ENCODE measurements at regions not wholly inside any gene's neighbourhood (a gene's known extent, or its start where the extent isn't known, plus 50 kb on each side); places are given as distances from the start of the nearest gene placed in this dataset.

DNA sequence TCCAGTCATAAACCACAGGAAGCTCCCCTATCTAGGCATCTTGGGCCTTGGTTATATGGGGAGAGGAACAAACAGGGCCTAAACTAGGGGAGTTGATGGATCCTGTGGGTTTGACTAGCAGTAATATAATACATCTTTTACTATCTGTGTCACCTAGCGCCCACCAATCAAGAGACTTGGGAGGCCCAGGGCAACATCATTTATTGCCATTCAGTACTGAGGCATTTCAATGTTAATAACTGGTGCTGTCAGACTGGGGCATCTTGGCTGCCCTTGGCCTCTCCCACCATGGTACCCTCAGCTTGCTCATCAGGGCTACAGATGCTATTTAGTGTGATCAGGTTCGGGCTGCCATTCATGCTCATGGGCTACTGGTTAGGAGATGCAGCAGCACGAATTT is 320.7 kb downstream of the MYCN start:
- DNase-seq (ENCODE audit: low read depth, low spot score), result no peak

- DNase-seq (ENCODE audit: low read depth, low spot score), result no peak
Measured at GRCh38 chr2:16260041-16260830, 319.9 kb downstream of the MYCN start.

DNA sequence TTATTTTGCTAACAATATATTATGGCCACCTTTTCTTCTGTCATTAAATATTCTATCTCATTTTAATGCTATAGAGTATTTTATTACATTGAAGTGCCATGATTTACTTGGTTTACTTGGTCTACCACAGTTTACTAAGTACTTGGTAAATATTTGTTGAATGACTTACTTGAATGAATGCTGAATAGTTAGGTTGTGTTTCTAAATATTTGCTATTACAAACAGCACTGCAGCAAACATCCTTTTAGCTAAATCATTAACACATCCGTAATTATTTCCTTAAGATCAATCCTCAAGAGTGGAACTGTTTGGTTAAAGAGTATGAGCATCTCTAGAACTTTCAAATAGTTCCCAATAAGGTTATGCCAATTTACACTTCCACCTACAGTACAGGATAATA is 318.7 kb downstream of the MYCN start:
- no peak for DNase-seq (ENCODE audit: low read depth, low spot score)

DNA sequence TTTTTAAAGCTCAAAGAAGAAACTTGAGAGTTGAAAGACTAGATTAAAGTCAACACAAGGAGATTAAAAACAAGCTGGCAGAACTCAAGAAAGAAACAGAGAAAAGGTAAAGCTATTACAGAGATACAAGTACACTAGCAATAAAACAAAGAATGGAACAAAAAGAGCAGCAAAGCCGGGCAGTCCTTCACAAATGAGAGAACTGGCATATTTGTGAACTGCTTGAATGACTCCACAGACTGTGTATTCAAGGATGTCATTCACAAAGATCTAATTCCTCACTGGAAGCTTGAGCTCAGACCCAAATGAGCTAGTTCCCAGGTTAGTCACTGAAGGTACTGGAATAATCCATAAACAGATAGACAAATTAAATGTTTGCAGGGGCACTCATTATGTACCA is 318.0 kb downstream of the MYCN start:
- no peak for DNase-seq (ENCODE audit: low read depth, low spot score)

- no peak for DNase-seq (ENCODE audit: low read depth, low spot score)
Measured at GRCh38 chr2:16257322-16258028, 317.1 kb downstream of the MYCN start.

- no peak for DNase-seq (ENCODE audit: low read depth, low spot score)
Measured at GRCh38 chr2:16256601-16257321, 316.4 kb downstream of the MYCN start.

GRCh38 chr2:16255120-16255519 is 314.8 kb downstream of the MYCN start:
- DNase-seq (ENCODE audit: low read depth, low spot score), result no peak

DNA sequence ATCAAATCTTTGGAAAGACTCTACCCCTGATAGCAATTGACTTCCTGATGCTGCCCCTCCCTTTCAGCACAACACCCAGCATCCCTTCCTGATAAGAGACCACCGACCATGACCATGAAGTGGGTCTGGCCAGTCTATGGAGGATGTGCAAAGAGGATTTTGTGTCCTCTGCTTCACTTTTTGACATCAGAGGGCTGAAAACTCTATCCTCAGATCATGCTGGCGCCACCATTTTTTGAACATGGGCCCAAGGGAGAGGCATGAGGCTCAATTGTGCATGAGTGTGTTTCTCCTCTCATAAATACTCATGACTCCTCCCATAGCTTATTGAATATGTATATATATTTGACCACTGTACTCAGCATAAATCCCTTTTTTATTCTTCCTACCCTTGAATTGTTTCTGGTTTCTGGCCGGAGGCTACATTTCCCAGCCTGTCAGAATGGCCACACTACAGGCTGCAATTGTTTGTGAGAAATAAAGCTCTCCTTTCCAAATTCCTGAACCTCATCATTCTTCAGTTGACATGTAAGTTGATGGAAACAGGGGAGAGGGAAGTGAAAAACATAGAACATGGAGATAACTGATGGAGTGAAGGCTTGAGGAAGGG is 314.1 kb downstream of the MYCN start:
- DNase-seq (ENCODE audit: low read depth, low spot score), result no peak

DNA sequence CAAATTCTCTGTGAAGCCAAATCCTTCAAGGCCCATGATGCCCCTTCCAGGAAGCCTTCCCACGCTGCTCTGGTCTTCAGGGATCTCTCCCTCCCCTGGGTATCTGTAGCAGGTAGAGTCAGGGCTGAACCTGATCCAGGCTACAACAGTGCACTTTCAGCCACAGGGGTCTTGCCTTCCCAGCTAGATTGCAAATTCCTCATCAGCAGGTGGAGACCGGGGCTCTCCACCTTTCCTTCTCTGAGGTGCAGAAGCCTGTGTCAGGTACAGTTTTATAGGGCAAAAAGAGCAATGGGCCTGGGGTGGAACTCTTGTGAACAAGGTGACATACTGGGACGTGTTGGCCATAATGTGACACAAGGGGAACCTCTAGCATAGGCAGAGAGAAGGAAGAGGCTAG is 312.9 kb downstream of the MYCN start:
- DNase-seq (ENCODE audit: low read depth, low spot score), result no peak

DNA sequence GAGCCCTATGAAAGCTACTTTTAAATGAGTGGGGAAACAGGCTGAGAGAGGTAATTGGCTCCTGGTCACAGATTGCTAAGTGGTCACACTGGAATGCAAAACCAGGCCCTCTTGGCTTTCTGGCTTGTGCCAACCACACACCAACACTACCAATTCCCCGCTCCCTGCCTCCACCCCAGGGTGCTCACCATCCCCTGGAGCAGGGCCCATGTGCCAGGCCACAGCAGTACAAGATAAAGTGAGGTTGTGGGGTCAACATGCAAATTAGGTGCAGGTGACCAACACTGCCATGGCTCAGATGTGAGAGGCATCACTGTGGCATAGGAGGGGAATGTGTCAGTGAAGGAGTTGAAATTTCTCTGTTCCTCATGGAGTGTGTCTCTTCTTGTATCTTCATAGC is 312.5 kb downstream of the MYCN start:
- DNase-seq (ENCODE audit: low read depth, low spot score), result no peak

GRCh38 chr2:16252251-16252650 is 311.9 kb downstream of the MYCN start:
- DNase-seq (ENCODE audit: low read depth, low spot score), result no peak

- no peak for DNase-seq (ENCODE audit: low read depth, low spot score)
Measured at GRCh38 chr2:16251511-16252225, 311.3 kb downstream of the MYCN start.

DNA sequence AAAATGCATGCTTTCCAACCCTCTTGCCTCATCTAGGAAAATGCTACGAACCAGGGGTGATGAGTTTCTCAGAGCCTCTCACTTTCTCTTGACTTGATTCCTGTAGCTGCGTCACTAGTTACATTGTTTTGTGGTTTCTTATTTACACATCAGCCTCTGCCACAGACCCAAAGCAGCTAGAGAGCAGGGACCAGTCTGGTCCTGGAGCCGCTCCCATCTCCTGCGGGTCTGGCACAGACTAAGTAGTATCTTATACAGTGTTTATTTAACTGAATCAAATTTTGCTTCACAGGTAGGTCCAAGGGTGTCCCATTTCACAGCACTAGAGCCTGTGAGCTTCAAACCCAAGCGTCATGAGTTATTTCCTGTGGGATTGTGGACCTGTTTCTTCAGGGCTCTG is 310.5 kb downstream of the MYCN start:
- DNase-seq (ENCODE audit: low read depth, low spot score), result no peak

DNA sequence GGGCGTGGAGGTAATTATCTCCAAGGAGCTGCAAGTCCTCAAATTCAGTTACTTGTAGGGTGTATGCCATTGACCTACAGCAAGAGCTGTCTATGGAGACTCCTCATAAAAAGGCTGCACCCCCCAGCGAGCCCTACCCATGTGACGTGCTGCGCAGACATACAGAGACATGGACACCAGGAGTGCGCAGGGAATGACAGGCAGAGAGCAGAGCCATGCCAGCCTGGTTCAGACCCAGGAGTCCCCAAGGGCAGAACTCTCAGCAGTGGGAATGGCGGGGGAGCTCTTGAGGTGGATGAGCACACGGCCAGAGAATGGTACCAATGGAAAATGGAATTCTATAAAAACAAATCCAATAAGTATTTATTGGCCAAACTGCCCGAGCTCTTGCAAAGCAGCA is 310.1 kb downstream of the MYCN start:
- DNase-seq (ENCODE audit: low read depth, low spot score), result no peak

- DNase-seq (ENCODE audit: low read depth, low spot score), result no peak
Measured at GRCh38 chr2:16250056-16250425, 309.7 kb downstream of the MYCN start.

GRCh38 chr2:16249246-16250055 is 309.1 kb downstream of the MYCN start:
- no peak for DNase-seq (ENCODE audit: low read depth, low spot score)

GRCh38 chr2:16248571-16249105 is 308.3 kb downstream of the MYCN start:
- no peak for DNase-seq (ENCODE audit: low read depth, low spot score)

- DNase-seq (ENCODE audit: low read depth, low spot score), result no peak
Measured at GRCh38 chr2:16247326-16248122, 307.2 kb downstream of the MYCN start.

DNA sequence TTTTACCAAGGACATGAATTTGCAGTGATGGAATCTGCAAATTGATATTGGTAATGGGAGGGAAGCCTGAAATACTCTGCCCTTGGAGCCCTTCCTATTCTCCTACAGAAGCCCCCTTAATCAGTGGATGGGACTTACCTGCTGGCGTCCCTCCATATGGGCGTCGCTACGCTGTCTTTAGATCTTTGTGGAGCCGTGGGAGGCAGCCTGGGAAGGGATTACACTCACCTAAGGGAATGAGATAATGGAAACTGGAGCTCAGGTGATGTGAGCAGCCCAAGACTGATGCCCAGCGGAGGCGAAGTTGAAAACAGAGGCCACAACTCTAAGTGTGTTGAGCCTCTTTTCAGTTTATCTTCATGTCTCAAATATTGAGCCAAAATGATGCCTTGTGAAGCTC is 306.6 kb downstream of the MYCN start:
- no peak for DNase-seq (ENCODE audit: low read depth, low spot score)

All from ELF-1 (cell line).